ENCODE measurements at regions not wholly inside any gene's neighbourhood (a gene's known extent, or its start where the extent isn't known, plus 50 kb on each side); places are given as distances from the start of the nearest gene placed in this dataset.

- no peak for DNase-seq
These were observed 1085.9 kb downstream of the TBC1D22A start for GRCh38 chr22:47848184-47848920.

DNA sequence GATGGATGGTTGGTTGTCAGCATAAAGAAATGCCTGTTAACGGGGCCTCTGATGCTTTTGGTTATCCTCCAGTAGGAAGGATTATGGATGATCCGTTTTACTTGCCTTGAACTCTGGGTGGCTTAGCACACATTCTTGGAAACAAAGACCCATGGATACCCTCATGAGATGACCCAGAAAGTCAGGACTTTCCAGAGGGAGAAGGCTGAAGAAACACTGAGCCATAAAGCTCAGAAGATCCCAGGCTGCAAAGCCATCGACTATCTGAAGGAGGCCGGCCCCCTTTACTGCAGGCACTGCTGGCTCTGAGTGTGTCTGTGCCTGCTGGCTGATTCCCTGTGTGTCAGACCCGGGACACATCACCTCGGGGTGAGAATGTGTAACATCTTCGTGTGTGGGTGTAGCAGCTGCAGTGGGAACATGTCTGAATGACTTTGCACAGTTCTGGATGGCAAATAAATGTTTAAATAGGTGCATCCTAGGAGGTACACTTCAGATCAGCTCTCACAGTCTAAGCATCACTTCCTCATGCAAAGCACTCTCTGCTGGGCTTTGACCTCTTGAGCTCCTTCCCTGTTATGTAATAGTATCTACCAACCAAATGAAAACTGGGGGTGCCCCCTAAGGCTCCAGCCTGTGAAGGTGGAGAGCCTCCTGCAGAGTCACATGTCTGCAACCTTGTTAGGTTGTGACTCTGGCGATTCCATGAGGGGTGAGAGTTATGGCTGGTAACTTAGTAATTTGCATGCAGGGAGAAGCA is 1084.9 kb downstream of the TBC1D22A start:
- peak; percentile 10 for DNase-seq

DNA sequence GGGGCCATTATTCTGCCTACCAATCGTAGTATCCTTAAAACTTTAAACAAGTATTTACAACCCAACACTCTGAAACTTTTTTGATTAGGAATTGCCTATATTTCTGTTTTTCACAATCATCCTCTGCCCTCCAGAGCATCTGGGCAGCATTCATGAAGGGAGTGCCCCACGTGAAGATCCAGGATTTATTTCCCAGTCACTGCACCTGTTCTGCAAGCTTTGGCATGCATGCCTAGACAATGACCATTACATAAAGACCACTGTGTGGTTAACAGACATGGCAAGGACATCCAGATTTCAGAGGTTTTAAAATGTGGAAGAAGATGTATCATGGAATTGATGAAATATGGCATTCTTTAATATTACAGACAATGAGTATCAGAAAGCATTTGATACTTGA is 1083.8 kb downstream of the TBC1D22A start:
- DNase-seq: no peak

DNA sequence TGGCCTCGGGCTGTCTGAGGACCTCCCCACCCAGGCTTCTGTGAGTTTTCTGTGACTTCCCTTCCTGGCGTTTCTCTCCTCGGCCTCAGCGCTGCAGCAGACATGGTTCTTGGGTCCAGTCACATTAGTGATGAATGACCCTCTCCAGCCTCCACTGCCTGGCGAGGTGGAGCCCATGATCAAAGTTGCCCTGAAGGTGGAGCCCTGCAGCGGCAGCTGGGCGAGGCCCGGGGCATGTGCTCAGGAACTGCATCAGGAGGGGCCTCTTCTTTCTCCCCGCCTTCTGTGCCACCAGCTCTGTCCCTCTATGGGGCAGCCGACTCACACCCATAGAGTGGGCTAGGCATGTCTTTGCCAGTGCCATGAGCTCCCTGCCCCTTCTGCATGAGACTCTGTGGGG is 1079.7 kb downstream of the TBC1D22A start:
- DNase-seq: no peak

- DNase-seq: no peak
These were observed 1078.7 kb downstream of the TBC1D22A start for GRCh38 chr22:47841156-47841555.

DNA sequence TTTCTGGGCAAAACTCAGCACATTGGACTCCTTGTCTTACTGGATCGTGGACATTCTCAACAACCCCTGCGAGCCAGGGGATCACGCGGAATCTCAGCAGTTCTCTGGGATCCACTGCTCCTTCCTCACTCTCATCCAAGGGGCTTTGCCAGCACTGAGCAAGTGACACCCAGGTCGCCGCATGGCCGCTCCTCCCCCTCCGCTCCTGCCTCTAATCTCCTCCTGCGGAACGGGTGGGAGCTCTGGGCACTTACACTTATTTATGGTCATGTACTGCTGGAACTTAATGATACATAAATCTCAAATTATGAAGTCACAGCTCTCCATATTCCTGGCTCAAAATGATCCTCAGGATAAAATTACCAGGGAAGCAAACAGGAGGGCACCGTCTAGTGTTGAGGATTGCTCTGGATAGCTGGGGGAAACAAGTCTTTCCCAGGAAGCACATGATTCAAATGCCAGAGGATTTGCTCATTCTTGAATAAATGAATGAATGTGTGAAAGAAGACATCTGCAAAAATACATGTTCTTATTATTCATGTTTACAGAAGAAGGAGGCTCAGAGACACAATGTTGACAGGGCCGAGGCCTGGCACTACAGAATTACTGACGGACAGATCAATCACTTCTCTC is 1077.3 kb downstream of the TBC1D22A start:
- peak; percentile 75 for DNase-seq

GRCh38 chr22:47837703-47838102 is 1075.3 kb downstream of the TBC1D22A start:
- DNase-seq: peak; percentile 38

GRCh38 chr22:47836957-47837356 is 1074.5 kb downstream of the TBC1D22A start:
- peak; percentile 96 for DNase-seq

DNA sequence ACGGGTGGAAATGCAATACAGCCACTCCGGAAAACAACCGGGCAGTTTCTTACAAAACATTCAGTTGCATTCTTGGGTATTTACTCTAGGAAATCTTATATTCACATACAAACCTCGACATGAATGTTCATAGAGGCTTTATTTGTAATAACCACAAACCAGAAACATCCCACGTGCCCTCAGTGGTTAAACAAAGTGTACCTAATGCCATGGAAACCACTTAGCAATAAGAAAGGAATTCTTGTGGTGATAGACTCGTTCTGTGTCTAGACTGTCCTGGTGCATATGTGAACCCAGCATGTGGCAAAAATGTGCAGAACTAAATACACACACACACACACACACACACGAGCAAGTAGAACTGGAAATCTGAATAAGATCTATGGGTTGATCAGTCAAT is 1073.3 kb downstream of the TBC1D22A start:
- peak; percentile 99 for DNase-seq

DNA sequence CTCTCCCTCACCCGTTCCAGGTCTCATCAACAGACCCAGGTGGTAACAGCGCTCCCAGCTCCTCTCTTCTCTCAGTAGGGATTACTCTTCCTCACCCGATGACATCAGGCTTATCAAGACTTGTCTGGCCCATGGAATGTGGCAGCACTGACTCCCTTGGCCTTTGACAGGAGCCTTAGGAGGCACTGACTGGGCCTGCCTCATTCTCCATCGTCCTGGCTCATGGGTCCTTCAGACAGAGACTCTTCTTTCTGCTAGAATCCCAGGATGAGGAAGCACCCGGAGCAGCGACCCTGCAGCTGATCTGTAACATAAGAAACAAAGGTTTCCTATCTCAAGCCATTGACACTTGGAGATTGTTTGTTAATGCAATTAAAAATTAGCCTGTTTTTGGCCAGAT is 1063.6 kb downstream of the TBC1D22A start:
- no peak for DNase-seq

- DNase-seq: no peak
These were observed 1060.0 kb downstream of the TBC1D22A start for GRCh38 chr22:47822422-47822821.

DNA sequence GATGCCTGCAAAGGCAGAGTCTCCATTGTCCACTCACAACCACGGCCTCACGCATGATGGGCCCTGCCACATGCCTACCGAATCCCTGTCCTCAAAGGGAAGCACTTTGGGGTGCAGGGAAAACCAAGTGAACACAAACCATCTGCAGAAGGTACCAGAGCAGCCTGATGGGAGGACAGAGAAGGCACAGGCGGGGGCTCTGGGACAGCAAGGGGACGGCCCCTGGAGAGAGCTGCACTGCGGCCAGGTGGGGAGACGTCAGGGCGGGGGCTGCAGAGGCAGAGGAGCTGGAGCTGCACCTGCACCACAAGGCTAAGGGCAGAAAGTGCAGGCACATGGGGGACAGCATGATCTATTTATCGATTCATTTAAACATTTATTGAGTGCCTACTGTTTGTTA is 1056.0 kb downstream of the TBC1D22A start:
- DNase-seq: no peak

DNA sequence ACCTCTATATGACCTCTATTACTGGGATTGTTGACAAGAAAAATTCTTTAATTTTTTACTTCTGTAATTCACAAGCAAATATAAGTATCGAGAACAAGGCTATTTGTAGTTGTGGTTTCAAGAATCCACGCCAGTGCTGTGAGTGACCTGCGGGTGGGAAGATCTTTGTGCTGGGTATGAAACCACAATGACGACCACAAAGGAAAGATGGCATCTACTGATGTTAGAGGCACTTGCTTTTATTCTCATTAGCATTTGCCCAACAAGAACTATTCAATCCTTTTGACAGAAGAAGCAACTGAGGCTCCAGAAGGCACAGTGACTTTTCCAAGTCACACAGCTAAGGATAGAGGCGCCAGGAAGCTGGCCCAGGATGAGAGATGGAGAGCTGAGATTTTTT is 1054.9 kb downstream of the TBC1D22A start:
- DNase-seq: no peak

- DNase-seq: no peak
These were observed 1054.4 kb downstream of the TBC1D22A start for GRCh38 chr22:47816863-47817210.

DNA sequence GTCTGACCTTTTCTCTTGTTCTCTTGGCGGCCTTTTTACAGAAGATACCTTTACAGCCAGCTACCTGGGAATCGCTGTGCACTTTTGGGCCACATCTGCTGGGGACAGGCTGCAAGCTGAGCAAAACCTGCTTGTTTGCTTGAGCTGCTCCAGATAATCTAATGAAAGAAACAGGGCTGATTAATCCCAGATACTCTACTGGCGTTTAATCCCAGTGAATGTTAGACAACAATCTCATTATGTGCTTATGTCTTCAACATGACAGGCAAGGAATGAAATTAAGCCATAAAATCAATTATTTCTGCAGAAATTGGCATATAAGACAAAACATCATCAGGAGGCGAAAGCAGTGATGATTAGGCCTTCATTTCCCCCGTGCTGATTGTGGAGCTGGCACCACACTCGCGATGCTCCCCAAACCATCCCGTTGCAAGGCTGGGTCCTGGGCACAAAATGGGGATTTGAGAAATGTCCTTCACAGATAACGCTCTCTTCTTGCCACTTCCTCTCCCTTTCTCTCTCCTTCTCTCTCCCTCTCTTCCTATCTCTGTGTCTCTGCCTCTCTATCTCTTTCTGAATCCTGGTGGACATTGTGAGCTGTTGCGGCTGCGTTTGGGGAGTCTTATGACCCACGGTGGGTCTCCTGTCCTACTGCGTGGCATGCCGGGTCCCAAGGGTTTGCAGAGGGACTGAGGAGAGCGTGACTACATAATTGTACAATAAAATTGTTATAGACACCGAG is 1053.8 kb downstream of the TBC1D22A start:
- no peak for DNase-seq

DNA sequence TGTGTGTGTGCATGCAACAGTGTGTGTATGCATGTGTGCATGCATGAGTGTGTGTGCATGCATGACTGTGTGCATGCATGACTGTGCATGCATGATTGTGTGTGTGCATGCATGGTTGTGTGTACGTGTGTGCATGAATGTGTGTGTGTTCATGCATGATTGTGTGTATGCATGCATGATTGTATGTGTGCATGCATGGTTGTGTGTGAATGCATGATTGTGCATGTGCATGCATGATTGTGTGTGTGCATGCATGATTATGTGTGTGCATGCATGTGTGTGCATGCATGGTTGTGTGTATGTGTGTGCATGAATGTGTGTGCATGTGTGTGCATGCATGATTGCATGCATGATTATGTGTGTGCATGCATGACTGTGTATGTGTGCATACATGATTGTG is 1052.0 kb downstream of the TBC1D22A start:
- DNase-seq: no peak

- DNase-seq: no peak
These were observed 1051.2 kb downstream of the TBC1D22A start for GRCh38 chr22:47813661-47814060.

- no peak for DNase-seq
These were observed 1049.5 kb downstream of the TBC1D22A start for GRCh38 chr22:47811971-47812370.

- no peak for DNase-seq
These were observed 1048.4 kb downstream of the TBC1D22A start for GRCh38 chr22:47810505-47811500.

- DNase-seq: no peak
These were observed 1046.6 kb downstream of the TBC1D22A start for GRCh38 chr22:47808886-47809620.

DNA sequence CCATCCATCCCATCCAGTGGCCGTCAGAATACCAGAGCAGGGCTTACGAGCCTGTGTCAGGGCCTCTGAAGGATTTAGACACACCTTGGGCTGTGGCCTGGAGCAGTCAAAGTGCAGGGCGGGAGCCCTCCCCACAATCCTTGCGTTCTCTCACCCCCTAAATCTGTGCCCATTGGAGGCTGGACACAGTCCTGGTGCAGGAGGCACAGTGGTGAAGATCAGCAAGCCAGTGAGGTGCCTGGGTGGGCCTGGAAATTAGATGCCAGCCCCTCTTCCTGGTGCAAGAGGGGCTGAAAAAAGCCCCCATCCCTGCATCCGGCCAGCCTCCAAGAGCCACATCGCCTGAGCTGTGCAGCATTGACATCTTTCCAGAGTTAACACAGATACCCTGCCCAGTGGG is 1045.8 kb downstream of the TBC1D22A start:
- DNase-seq: no peak
